SIG-M5 (cell line): ENCODE measurements at regions not wholly inside any gene's neighbourhood (a gene's known extent, or its start where the extent isn't known, plus 50 kb on each side); places are given as distances from the start of the nearest gene placed in this dataset.
"Not testable (repeated sequence)": the region's sequence is repeated elsewhere in the genome, so short reads cannot be mapped to it uniquely, and the experiment has no call there.

Experiments used
- DNase-seq: peaks from one replicate; lab custom pipeline; 2025; lab: John Stamatoyannopoulos, UW

- DNase-seq, result not testable (repeated sequence)
Observed at GRCh38 chr12:131214936-131215335, 261.2 kb downstream of the ADGRD1 start.

GRCh38 chr12:131216587-131216986, 262.9 kb downstream of the ADGRD1 start:
- not testable (repeated sequence) for DNase-seq

GRCh38 chr12:131217024-131217586, 263.4 kb downstream of the ADGRD1 start:
- DNase-seq, result no peak

- DNase-seq, result no peak
Observed at GRCh38 chr12:131218026-131218922, 264.6 kb downstream of the ADGRD1 start.

- DNase-seq, result no peak
Observed at GRCh38 chr12:131218923-131219669, 265.4 kb downstream of the ADGRD1 start.

GRCh38 chr12:131219670-131220330, 266.1 kb downstream of the ADGRD1 start:
- no peak for DNase-seq

GRCh38 chr12:131220331-131220685, 266.6 kb downstream of the ADGRD1 start:
- DNase-seq, result no peak

GRCh38 chr12:131221061-131221956, 267.6 kb downstream of the ADGRD1 start:
- no peak for DNase-seq

GRCh38 chr12:131221957-131222328, 268.2 kb downstream of the ADGRD1 start:
- no peak for DNase-seq

- DNase-seq, result no peak
Observed at GRCh38 chr12:131222329-131223139, 268.8 kb downstream of the ADGRD1 start.

GRCh38 chr12:131223171-131223761, 269.6 kb downstream of the ADGRD1 start:
- no peak for DNase-seq

- DNase-seq, result no peak
Observed at GRCh38 chr12:131223791-131224225, 270.1 kb downstream of the ADGRD1 start.

GRCh38 chr12:131224226-131225065, 270.7 kb downstream of the ADGRD1 start:
- DNase-seq, result not testable (repeated sequence)

GRCh38 chr12:131225066-131225380, 271.3 kb downstream of the ADGRD1 start:
- DNase-seq, result not testable (repeated sequence)

- DNase-seq, result no peak
Observed at GRCh38 chr12:131226345-131227265, 272.9 kb downstream of the ADGRD1 start.

GRCh38 chr12:131227641-131228040, 273.9 kb downstream of the ADGRD1 start:
- DNase-seq, result not testable (repeated sequence)

GRCh38 chr12:131229079-131229425, 275.3 kb downstream of the ADGRD1 start:
- not testable (repeated sequence) for DNase-seq
